ENCODE measurements at regions not wholly inside any gene's neighbourhood (a gene's known extent, or its start where the extent isn't known, plus 50 kb on each side); places are given as distances from the start of the nearest gene placed in this dataset.

DNA sequence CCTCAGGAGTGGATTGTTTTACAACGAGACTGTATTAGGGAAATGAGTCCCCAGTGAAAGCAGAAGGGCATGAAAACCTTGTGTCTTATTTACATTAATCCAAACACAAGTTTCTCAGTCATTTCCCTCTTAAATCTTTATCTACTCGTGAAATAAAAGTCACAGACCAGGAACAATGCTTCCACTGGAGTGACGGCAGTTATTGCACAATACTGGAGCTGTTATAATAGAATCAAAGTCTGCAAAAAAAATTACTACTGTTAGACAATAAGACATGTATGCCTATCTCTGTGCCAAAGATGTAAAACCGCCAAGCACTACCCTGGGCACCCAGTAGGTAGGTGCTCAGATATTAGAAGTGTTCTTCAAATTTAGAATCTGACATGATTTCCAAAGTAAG lies 375.5 kb downstream of the ZNF521 start:
- ATAC-seq (ENCODE audit: low FRiP score) (no peak), DNase-seq (ENCODE audit: low spot score) (no peak)
- TF ChIP-seq, protein P1, sequence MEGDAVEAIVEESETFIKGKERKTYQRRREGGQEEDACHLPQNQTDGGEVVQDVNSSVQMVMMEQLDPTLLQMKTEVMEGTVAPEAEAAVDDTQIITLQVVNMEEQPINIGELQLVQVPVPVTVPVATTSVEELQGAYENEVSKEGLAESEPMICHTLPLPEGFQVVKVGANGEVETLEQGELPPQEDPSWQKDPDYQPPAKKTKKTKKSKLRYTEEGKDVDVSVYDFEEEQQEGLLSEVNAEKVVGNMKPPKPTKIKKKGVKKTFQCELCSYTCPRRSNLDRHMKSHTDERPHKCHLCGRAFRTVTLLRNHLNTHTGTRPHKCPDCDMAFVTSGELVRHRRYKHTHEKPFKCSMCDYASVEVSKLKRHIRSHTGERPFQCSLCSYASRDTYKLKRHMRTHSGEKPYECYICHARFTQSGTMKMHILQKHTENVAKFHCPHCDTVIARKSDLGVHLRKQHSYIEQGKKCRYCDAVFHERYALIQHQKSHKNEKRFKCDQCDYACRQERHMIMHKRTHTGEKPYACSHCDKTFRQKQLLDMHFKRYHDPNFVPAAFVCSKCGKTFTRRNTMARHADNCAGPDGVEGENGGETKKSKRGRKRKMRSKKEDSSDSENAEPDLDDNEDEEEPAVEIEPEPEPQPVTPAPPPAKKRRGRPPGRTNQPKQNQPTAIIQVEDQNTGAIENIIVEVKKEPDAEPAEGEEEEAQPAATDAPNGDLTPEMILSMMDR (IDR thresholded peaks at IDR 0.05): no peak

GRCh38 chr18:24979235-24979634 lies 372.7 kb downstream of the ZNF521 start:
- TF ChIP-seq, protein P1 (IDR thresholded peaks at IDR 0.05): no peak
- ATAC-seq (ENCODE audit: low FRiP score): no peak
- DNase-seq (ENCODE audit: low spot score): no peak

DNA sequence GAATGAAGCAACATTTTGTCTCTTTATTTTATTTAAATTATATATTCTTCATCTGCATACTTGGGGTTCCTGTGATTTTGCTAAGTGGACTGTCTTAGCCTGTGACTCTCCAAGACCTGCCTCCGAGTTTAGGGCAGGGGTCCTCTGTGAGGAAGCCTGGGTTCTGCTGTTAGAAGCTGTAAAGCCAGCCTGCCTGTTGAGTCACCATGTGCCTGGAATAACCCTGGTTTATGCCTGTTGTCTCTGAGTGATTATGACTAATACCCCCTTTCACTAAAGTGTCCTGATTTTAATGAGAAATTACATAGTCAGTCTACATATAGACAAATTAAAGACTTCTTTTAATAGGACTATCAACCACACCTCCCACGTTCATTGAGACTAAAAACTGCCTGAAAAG lies 369.1 kb downstream of the ZNF521 start:
- ATAC-seq (ENCODE audit: low FRiP score) (no peak), DNase-seq (ENCODE audit: low spot score) (no peak)
- TF ChIP-seq, protein P1 (IDR thresholded peaks at IDR 0.05): no peak

- TF ChIP-seq, protein P1 (IDR thresholded peaks at IDR 0.05): no peak
- DNase-seq (ENCODE audit: low spot score): no peak
- ATAC-seq (ENCODE audit: low FRiP score): no peak
Observed at GRCh38 chr18:24983566-24984139, 368.3 kb downstream of the ZNF521 start.

GRCh38 chr18:24985586-24985985 lies 366.4 kb downstream of the ZNF521 start:
- ATAC-seq (ENCODE audit: low FRiP score) (no peak), DNase-seq (ENCODE audit: low spot score) (no peak)
- TF ChIP-seq, protein P1 (IDR thresholded peaks at IDR 0.05): no peak

- ATAC-seq (ENCODE audit: low FRiP score) (no peak), DNase-seq (ENCODE audit: low spot score) (no peak)
- TF ChIP-seq, protein P1 (IDR thresholded peaks at IDR 0.05): no peak
Observed at GRCh38 chr18:24986666-24987302, 365.2 kb downstream of the ZNF521 start.
